Panc1 (cell line): ENCODE measurements at regions not wholly inside any gene's neighbourhood (a gene's known extent, or its start where the extent isn't known, plus 50 kb on each side); places are given as distances from the start of the nearest gene placed in this dataset.

Experiments
- POLR2AphosphoS5 ChIP-seq: IDR thresholded peaks from 2 replicates; pipeline ENCODE4 v1.6.1; 2012; ENCODE audit warnings: mild to moderate bottlenecking, low read depth, low read length, moderate library complexity
- SIN3A ChIP-seq: IDR thresholded peaks from 2 replicates; pipeline ENCODE4 v1.6.1; 2012; ENCODE audit warnings: low read depth, mild to moderate bottlenecking, low read length, moderate library complexity, borderline replicate concordance; ENCODE audit not compliant: insufficient read depth
- TCF7L2 ChIP-seq: IDR thresholded peaks from 2 replicates; pipeline ENCODE4 v1.6.1; 2011; ENCODE audit warnings: mild to moderate bottlenecking, low read depth, low read length, inconsistent platforms
- TF ChIP-seq, protein P1 (sequence below): fragments of 450-650 bp; IDR thresholded peaks from 2 replicates; pipeline ENCODE4 v1.5.1; 2017; ENCODE audit warnings: mild to moderate bottlenecking
- TF ChIP-seq, protein P2 (sequence below), 2 experiments: IDR thresholded peaks; 2 replicates each; pipeline ENCODE4 v1.6.1; 2011 to 2012; ENCODE audit warnings: low read depth in 2 of 2, control low read depth in 1 of 2, low read length in 1 of 2, mild to moderate bottlenecking in 1 of 2, moderate library complexity in 1 of 2; ENCODE audit not compliant: insufficient read depth in 1 of 2

DNA sequence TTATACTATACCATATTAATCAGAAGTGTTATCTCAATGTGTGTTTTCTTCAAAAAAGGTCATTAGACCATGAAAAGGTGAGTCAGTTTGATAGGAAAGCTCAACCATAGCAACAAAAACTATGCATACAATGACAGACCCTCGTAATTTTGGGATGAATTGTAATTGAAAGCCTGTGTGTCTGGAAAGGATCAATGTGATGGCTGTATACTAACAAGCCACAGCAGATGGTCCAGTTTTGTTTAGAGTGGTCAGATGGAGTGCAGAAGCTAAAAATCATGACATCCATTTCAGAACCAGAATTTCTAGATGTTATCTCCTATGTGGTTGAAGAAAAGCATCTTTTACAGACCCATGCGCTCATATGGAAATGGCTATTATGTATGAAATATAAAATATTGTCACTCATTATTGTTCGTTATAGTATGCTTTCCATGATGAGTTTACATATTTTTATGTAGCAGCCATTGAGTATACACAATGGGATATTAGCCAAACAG is 88.3 kb upstream of the CNTNAP2 start:
- TF ChIP-seq, protein P1, sequence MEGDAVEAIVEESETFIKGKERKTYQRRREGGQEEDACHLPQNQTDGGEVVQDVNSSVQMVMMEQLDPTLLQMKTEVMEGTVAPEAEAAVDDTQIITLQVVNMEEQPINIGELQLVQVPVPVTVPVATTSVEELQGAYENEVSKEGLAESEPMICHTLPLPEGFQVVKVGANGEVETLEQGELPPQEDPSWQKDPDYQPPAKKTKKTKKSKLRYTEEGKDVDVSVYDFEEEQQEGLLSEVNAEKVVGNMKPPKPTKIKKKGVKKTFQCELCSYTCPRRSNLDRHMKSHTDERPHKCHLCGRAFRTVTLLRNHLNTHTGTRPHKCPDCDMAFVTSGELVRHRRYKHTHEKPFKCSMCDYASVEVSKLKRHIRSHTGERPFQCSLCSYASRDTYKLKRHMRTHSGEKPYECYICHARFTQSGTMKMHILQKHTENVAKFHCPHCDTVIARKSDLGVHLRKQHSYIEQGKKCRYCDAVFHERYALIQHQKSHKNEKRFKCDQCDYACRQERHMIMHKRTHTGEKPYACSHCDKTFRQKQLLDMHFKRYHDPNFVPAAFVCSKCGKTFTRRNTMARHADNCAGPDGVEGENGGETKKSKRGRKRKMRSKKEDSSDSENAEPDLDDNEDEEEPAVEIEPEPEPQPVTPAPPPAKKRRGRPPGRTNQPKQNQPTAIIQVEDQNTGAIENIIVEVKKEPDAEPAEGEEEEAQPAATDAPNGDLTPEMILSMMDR, result no peak
- TF ChIP-seq TCF7L2, result no peak
- TF ChIP-seq, protein P2, sequence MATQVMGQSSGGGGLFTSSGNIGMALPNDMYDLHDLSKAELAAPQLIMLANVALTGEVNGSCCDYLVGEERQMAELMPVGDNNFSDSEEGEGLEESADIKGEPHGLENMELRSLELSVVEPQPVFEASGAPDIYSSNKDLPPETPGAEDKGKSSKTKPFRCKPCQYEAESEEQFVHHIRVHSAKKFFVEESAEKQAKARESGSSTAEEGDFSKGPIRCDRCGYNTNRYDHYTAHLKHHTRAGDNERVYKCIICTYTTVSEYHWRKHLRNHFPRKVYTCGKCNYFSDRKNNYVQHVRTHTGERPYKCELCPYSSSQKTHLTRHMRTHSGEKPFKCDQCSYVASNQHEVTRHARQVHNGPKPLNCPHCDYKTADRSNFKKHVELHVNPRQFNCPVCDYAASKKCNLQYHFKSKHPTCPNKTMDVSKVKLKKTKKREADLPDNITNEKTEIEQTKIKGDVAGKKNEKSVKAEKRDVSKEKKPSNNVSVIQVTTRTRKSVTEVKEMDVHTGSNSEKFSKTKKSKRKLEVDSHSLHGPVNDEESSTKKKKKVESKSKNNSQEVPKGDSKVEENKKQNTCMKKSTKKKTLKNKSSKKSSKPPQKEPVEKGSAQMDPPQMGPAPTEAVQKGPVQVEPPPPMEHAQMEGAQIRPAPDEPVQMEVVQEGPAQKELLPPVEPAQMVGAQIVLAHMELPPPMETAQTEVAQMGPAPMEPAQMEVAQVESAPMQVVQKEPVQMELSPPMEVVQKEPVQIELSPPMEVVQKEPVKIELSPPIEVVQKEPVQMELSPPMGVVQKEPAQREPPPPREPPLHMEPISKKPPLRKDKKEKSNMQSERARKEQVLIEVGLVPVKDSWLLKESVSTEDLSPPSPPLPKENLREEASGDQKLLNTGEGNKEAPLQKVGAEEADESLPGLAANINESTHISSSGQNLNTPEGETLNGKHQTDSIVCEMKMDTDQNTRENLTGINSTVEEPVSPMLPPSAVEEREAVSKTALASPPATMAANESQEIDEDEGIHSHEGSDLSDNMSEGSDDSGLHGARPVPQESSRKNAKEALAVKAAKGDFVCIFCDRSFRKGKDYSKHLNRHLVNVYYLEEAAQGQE (IDR thresholded peaks at IDR 0.05; ENCODE audit: insufficient read depth in 1 of 2, low read depth in 2 of 2, low read length in 1 of 2), result no peak
- no peak for TF ChIP-seq POLR2AphosphoS5
- TF ChIP-seq SIN3A, result no peak
